GM19324 (cell line): ENCODE measurements at regions not wholly inside any gene's neighbourhood (a gene's known extent, or its start where the extent isn't known, plus 50 kb on each side); places are given as distances from the start of the nearest gene placed in this dataset.

Experiments used
- ATAC-seq: cut with Tn5 transposase; IDR thresholded peaks from one replicate; pipeline ENCODE4 v1.9.1; 2021; ENCODE audit warnings: mild to moderate bottlenecking, moderate library complexity; ENCODE audit not compliant: unreplicated experiment, low FRiP score

DNA sequence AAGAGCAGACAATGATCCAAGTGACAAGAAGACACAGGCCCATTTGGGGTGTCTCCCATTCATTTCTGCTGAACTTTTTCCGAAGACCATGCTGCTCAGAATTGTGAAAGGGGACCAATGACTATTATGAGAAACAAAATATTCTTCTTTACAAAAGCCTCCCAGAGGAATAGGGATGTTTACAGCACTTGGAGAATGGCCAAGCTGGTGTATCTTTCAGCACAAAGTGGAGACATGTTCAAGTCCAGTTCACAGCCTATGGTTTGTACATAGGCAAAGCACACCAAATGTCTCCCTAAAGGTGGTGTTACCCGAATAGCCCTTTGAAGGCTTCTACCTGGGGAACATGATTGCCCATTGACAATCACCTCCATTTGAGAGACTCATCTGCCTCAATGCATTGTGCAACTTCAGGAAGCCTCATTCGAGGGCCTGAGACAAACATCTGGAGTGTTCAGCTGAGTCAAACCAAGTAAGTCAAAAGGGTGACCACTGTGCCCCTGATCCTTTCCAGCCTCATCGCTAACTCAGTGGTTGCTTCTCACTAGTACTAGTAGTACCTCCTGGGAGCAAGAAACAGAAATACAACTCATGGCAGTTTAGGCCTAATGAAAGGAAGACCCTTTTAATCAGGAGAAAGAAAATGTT is 451.0 kb upstream of the MARCKS start:
- no peak for ATAC-seq

- no peak for ATAC-seq
Measured at GRCh38 chr6:113411011-113411410, 446.1 kb upstream of the MARCKS start.

DNA sequence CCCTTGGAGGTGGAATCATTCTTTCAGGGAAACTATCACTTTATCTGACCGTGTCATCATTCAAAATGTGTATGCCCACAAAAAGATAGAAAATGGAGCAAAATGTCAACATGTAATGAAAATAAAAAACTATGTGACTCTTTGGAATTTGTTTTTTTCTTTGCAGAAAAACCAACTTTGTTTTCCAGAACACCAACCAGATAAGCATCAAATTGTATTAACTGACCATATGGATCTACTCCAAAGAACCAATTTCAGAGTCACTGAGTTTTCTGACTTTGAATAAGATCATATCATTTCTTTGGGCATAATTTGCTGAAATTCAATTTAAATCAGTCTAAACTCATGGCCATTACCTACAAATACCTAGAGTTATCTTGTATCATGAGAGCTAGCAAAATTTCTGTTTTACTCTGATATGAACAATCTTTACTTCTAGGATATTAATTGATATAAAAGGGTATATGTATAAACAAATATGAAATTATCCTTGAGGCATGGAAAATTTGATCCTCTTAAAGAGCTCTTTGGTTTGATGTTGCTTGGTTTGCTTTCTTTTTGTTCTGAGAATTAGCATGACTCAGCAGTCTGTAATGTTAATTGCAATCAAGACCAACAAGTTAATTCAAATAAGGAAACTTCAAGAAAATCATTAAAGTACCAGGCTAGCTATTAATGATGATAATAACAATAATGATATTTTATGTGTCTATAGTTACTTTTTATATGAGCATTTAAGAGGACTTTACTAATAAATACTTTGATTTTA is 444.4 kb upstream of the MARCKS start:
- no peak for ATAC-seq

- ATAC-seq: no peak
Measured at GRCh38 chr6:113414511-113414910, 442.6 kb upstream of the MARCKS start.

DNA sequence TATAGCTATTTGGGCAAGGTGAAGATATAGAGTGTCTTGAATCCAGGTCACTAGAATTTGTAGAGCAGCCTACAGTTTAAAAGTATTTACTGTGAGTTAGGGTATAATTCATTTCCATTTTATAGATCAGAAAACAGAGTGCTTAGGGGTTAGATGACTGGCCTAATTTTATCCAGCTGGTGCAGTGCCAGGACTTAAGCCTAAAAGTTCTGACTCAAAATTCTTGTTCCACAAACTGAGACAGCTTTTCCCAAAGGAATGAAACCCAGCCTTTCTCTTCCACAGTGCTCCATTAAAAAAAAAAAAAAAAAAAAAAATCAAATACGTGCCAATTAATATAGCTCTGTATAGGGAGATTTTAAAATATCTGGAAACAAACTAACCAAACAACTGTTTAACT is 441.0 kb upstream of the MARCKS start:
- ATAC-seq: no peak

GRCh38 chr6:113420290-113420689 is 436.9 kb upstream of the MARCKS start:
- ATAC-seq: no peak

DNA sequence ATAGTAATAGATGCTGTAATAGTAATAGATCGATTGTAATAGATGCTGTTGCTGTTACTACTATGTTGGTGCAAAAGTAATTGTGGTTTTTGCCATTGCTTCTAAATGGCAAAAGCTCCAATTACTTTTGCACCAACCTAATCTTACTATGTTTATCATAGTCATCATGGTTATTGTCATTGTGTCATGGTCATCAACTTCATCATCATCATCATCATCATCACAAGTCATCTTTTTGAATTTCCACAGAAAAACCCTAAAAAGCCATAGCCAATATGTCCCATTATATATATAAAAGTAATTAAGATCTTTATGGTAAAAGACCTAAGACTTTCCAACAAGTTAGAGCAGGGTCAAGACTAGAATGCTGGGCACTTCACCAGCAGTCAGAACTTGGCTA is 435.1 kb upstream of the MARCKS start:
- no peak for ATAC-seq

GRCh38 chr6:113423956-113424355 is 433.2 kb upstream of the MARCKS start:
- no peak for ATAC-seq

- no peak for ATAC-seq
Measured at GRCh38 chr6:113425977-113426660, 431.0 kb upstream of the MARCKS start.

GRCh38 chr6:113427617-113428016 is 429.5 kb upstream of the MARCKS start:
- ATAC-seq: no peak

DNA sequence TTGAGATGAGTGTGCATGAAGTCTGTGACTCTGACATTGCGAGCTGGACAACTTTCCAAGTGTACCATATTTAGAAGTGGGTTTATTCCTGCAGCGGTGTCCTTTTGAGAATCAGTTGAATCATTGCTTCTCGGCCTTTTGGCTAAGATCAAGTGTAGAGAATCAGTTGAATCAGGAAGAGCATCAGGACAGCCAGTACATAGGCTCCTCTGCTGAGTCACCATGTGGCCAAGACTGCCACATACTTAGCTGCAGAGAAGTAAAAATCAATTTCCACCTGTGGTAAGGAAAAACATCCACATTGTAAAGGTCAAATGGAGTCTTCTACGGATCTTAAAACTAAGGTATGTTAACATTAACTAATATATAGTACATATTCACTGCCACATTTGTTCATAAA is 428.4 kb upstream of the MARCKS start:
- ATAC-seq: no peak

DNA sequence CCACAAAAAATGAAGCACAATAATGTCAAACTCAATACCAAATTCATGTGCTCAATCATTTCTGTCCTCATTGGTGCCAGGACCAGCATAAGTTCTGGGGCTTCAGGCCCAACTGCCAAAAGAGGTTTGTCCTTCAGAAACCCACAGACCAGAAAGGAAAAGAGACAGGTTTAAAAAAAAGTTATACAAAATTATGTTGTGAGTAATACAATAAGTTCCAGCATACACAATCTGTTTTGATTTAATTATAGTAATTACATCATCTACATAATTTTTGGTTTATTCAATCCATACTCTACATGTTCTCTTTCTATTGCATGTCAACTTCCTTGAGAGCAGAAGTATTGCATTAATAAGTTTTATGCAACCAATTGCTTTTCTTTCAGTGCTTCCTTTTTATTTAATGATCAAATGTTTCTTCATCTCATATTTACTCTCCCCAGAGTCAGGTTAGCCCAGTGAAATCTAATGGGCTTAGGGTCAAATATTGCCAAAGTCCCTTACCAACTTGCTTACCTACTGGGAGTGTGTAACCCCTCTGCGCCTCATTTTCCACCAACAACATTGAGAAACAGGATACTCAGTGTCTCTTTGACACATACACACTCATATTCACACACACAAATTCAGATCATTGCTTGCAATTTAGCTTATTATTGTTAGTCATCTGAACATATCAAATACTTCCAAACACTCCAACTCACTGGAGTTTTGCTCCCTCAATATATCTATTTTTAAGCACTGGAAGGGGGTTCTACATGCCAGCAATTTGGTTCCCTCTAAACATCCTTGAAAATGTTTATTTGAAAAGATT is 424.4 kb upstream of the MARCKS start:
- no peak for ATAC-seq

GRCh38 chr6:113433335-113433991 is 423.7 kb upstream of the MARCKS start:
- ATAC-seq: no peak

DNA sequence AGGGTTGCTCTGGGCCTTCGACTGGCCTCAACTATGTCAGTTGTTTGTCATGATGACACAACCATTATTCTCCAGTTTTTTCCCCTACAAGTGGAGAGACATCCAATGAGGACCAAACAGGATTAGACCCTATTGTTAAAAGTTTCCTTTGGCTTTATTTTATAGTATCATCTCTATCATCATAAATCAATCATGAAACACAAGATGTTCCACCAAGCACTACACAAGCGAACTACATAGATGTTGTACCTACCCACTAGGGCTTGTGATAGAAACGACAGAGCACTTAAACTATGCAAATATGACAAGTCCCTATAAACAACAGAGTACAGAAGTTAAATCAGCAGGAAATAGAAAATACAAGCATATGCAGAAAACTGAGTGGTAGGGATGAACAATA is 422.5 kb upstream of the MARCKS start:
- no peak for ATAC-seq

DNA sequence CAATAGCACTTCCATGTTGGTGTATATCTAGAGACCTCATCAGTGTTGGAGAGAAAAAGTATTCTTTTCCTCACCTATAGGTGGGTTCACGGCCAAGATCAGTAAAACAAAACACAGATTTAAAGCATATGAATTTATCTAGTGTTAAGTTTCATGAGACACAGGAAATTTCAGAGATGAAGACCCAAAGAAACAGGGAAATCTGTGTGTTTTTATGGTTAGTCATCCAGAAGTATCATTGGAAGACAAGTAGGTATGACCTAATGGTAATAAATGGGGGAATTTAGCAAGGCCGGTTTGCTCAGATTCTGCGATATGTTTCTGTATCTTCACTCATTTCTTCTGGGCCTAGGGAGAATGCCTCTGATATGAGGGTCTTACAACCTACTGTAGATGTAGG is 419.6 kb upstream of the MARCKS start:
- ATAC-seq: no peak

- no peak for ATAC-seq
Measured at GRCh38 chr6:113439866-113440265, 417.3 kb upstream of the MARCKS start.

- ATAC-seq: no peak
Measured at GRCh38 chr6:113442040-113442439, 415.1 kb upstream of the MARCKS start.

- no peak for ATAC-seq
Measured at GRCh38 chr6:113445201-113445600, 411.9 kb upstream of the MARCKS start.

DNA sequence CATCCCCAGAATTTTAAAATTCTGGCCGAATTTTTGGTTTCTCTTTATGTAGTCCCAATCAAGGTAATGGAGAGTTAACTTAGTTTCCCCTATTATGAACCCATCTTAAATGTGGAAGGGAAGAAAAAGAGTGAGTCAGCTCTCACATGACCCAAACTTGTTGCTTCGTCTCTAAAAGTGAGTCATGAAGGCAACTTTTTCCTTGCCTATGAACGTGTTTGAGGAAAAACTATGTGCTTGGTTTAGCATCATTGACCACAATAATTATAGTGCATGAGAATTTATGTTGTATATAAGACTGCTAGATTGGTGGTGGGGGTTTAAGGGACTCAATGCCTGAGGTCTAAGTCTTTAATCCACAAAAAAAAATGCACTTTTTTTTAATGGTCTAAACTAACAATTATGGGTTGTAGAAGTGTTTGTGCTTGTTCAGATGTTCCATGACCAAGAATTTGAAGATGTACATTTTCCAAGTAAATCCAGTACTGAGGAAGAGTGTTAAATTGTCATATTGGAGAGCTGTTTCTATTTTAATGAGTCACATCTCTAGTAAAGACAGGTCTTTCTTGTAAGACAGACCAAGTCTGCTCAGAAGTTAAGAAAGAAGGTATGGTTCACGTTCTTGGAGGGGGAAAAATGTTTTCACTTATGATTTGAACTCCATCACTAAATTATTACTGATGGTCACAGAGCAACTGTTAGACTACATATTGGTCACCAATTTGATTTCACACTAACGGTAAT is 409.9 kb upstream of the MARCKS start:
- no peak for ATAC-seq

- ATAC-seq: no peak
Measured at GRCh38 chr6:113449051-113449450, 408.1 kb upstream of the MARCKS start.
